WTC11 (cell line): ENCODE measurements at regions not wholly inside any gene's neighbourhood (a gene's known extent, or its start where the extent isn't known, plus 50 kb on each side); places are given as distances from the start of the nearest gene placed in this dataset.

Source experiments
- ATAC-seq: fragments of 200-7000 bp; cut with Tn5 transposase; 2 replicates; pipeline ENCODE4 v1.10.0; 2021; ENCODE audit warnings: mild to moderate bottlenecking, moderate library complexity
- CTCF ChIA-PET: fragments of 300-600 bp; sonication (Branson Sonifier 250); formaldehyde crosslinking; loops from one replicate; lab custom pipeline; 2021; ENCODE audit warnings: antibody characterized with exemption; lab: Charles Lee
- POLR2A ChIA-PET: fragments of 350-600 bp; sonication (Branson Sonifier 250); formaldehyde crosslinking; loops from one replicate; lab custom pipeline; 2021; ENCODE audit warnings: antibody characterized with exemption; lab: Charles Lee
- DNase-seq: peaks from one replicate; pipeline ENCODE4 v3.0.0; 2021; ENCODE audit warnings: low spot score
- H3K27ac Mint-ChIP-seq: 2 replicates; pipeline ENCODE4 v1.8.0; 2021; ENCODE audit warnings: mixed read lengths
- H3K27me3 Mint-ChIP-seq: 2 replicates; pipeline ENCODE4 v1.8.0; 2021; ENCODE audit warnings: low read depth, mild to moderate bottlenecking, moderate library complexity, mixed read lengths
- H3K36me3 Mint-ChIP-seq: 2 replicates; pipeline ENCODE4 v1.8.0; 2021; ENCODE audit warnings: mixed read lengths
- H3K4me1 Mint-ChIP-seq: 2 replicates; pipeline ENCODE4 v1.8.0; 2022; ENCODE audit warnings: mixed read lengths
- H3K4me3 Mint-ChIP-seq: 2 replicates; pipeline ENCODE4 v1.8.0; 2021; ENCODE audit warnings: mild to moderate bottlenecking, moderate library complexity, mixed read lengths
- H3K9me3 Mint-ChIP-seq: 2 replicates; pipeline ENCODE4 v1.8.0; 2021; ENCODE audit warnings: mixed read lengths
- ATF1 ChIP-seq: sonication (generic); formaldehyde crosslinking; IDR thresholded peaks from 2 replicates; pipeline ENCODE4 v1.8.1; 2023; ENCODE audit warnings: mild to moderate bottlenecking, moderate library complexity, missing genetic modification reagents
- EMX1 ChIP-seq: fragments of 250-450 bp; sonication (Bioruptor Pico); IDR thresholded peaks from 2 replicates; pipeline ENCODE4 v1.8.0; 2021; ENCODE audit warnings: mild to moderate bottlenecking
- ESRRA ChIP-seq: sonication (generic); formaldehyde crosslinking; IDR thresholded peaks from 2 replicates; pipeline ENCODE4 v1.8.1; 2022; ENCODE audit warnings: mild to moderate bottlenecking, missing genetic modification reagents, borderline replicate concordance
- FOXK1 ChIP-seq: sonication (generic); formaldehyde crosslinking; IDR thresholded peaks from 2 replicates; pipeline ENCODE4 v1.8.0; 2022; ENCODE audit warnings: mild to moderate bottlenecking, moderate library complexity, missing genetic modification reagents
- GABPB1 ChIP-seq: sonication (generic); formaldehyde crosslinking; IDR thresholded peaks from 2 replicates; pipeline ENCODE4 v1.8.1; 2023; ENCODE audit warnings: mild to moderate bottlenecking, missing genetic modification reagents
- JAZF1 ChIP-seq: fragments of 250-450 bp; sonication (Bioruptor Pico); IDR thresholded peaks from 2 replicates; pipeline ENCODE4 v1.9.0; 2021; ENCODE audit warnings: moderate library complexity, mild to moderate bottlenecking, inconsistent platforms
- MAX ChIP-seq: sonication (generic); formaldehyde crosslinking; IDR thresholded peaks from 2 replicates; pipeline ENCODE4 v1.8.0; 2022; ENCODE audit warnings: mild to moderate bottlenecking, missing genetic modification reagents
- NFYB ChIP-seq: sonication (generic); formaldehyde crosslinking; conservative IDR thresholded peaks from 2 replicates; pipeline ENCODE4 v1.8.0; 2022; ENCODE audit warnings: low read depth, missing genetic modification reagents
- NR1H2 ChIP-seq: sonication (generic); formaldehyde crosslinking; IDR thresholded peaks from 2 replicates; pipeline ENCODE4 v1.9.0; 2021; ENCODE audit warnings: mild to moderate bottlenecking, moderate library complexity, missing genetic modification reagents
- NR2C2 ChIP-seq: sonication (generic); formaldehyde crosslinking; IDR thresholded peaks from 2 replicates; pipeline ENCODE4 v1.8.0; 2022; ENCODE audit warnings: mild to moderate bottlenecking, missing genetic modification reagents
- OVOL2 ChIP-seq: fragments of 250-450 bp; sonication (Bioruptor Pico); IDR thresholded peaks from 2 replicates; pipeline ENCODE4 v1.9.0; 2021; ENCODE audit warnings: mild to moderate bottlenecking, borderline replicate concordance
- SMAD4 ChIP-seq: sonication (generic); formaldehyde crosslinking; IDR thresholded peaks from 2 replicates; pipeline ENCODE4 v1.8.0; 2022; ENCODE audit warnings: mild to moderate bottlenecking, missing genetic modification reagents
- STAT6 ChIP-seq: sonication (generic); formaldehyde crosslinking; conservative IDR thresholded peaks from 2 replicates; pipeline ENCODE4 v1.8.1; 2023; ENCODE audit warnings: mild to moderate bottlenecking, low read depth, missing genetic modification reagents, moderate library complexity
- TEAD4 ChIP-seq: sonication (generic); formaldehyde crosslinking; IDR thresholded peaks from 2 replicates; pipeline ENCODE4 v1.8.0; 2022; ENCODE audit warnings: mild to moderate bottlenecking, missing genetic modification reagents
- USF1 ChIP-seq: sonication (generic); formaldehyde crosslinking; IDR thresholded peaks from 2 replicates; pipeline ENCODE4 v1.8.0; 2022; ENCODE audit warnings: mild to moderate bottlenecking, missing genetic modification reagents
- USF2 ChIP-seq: sonication (generic); formaldehyde crosslinking; IDR thresholded peaks from 2 replicates; pipeline ENCODE4 v1.8.1; 2023; ENCODE audit warnings: mild to moderate bottlenecking, missing genetic modification reagents, moderate library complexity
- ZMAT4 ChIP-seq: fragments of 250-450 bp; sonication (Bioruptor Pico); IDR thresholded peaks from 2 replicates; pipeline ENCODE4 v1.9.0; 2021; ENCODE audit warnings: mild to moderate bottlenecking
- ZNF219 ChIP-seq: sonication (generic); formaldehyde crosslinking; IDR thresholded peaks from 2 replicates; pipeline ENCODE4 v1.8.0; 2023; ENCODE audit warnings: missing genetic modification reagents, mild to moderate bottlenecking, borderline replicate concordance
- ZNF416 ChIP-seq: fragments of 250-450 bp; sonication (Bioruptor Pico); IDR thresholded peaks from 2 replicates; pipeline ENCODE4 v1.9.0; 2021; ENCODE audit warnings: mild to moderate bottlenecking, inconsistent platforms
- TF ChIP-seq, protein P1 (sequence below): sonication (generic); formaldehyde crosslinking; IDR thresholded peaks from 2 replicates; pipeline ENCODE4 v1.8.1; 2023; ENCODE audit warnings: mild to moderate bottlenecking, moderate library complexity, missing genetic modification reagents
- TF ChIP-seq, protein P2 (sequence below): fragments of 250-450 bp; sonication (Bioruptor Pico); conservative IDR thresholded peaks from 2 replicates; pipeline ENCODE4 v1.9.0; 2021; ENCODE audit warnings: mild to moderate bottlenecking
- TF ChIP-seq, protein P3 (sequence below): sonication (generic); formaldehyde crosslinking; IDR thresholded peaks from 2 replicates; pipeline ENCODE4 v1.8.1; 2022; ENCODE audit warnings: missing genetic modification reagents, borderline replicate concordance

GRCh38 chr12:58980768-58981167 is 60.5 kb upstream of the LRIG3 start:
- ChIA-PET POLR2A (no interaction called here), CTCF (no interaction called here)
- Mint-ChIP-seq H3K9me3 (no peaks in the 10 kb centered on the region), H3K27me3 (no peaks in the 10 kb centered on the region), H3K36me3 (no peaks in the 10 kb centered on the region), H3K4me3 (no peak overlapping the region), H3K4me1 (no peaks in the 10 kb centered on the region), H3K27ac (no peak overlapping the region)
- TF ChIP-seq EMX1 (CRISPR knock-in tag) = no peak
- no peak for TF ChIP-seq ATF1 (CRISPR knock-in tag)
- TF ChIP-seq, protein P1, sequence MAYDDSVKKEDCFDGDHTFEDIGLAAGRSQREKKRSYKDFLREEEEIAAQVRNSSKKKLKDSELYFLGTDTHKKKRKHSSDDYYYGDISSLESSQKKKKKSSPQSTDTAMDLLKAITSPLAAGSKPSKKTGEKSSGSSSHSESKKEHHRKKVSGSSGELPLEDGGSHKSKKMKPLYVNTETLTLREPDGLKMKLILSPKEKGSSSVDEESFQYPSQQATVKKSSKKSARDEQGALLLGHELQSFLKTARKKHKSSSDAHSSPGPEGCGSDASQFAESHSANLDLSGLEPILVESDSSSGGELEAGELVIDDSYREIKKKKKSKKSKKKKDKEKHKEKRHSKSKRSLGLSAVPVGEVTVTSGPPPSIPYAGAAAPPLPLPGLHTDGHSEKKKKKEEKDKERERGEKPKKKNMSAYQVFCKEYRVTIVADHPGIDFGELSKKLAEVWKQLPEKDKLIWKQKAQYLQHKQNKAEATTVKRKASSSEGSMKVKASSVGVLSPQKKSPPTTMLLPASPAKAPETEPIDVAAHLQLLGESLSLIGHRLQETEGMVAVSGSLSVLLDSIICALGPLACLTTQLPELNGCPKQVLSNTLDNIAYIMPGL (CRISPR knock-in tag) = no peak
- TF ChIP-seq, protein P2, sequence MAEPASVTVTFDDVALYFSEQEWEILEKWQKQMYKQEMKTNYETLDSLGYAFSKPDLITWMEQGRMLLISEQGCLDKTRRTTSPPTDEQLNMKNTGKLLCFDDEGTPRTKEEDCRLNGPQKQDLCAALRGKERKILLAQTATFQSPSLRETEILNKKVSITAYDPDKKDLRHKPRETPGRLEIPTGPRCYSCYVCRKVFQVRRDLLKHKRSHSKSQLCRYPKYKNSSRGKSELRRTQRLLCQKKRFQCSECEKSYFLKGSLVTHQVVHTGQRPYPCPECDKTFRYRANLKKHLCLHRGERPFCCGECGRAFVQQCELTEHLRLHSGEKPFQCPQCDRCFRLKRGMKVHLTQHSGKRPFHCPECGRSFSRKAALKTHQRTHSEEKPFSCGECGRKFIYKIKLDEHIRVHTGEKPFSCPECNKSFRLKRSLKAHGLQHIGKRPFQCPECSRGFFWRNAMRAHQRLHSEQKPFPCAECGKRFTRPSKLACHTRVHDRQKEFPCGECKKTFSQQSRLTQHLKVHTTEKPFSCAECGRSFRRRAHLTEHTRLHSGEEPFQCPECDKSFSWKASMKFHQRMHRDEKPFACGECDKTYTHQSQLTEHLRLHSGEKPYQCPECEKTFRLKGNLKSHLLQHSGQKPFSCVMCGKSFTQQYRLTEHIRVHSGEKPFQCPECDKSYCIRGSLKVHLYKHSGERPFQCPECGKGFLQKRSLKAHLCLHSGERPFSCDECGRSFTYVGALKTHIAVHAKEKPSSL (CRISPR knock-in tag) = no peak
- TF ChIP-seq NR1H2 = no peak
- no peak for TF ChIP-seq ESRRA (CRISPR knock-in tag)
- TF ChIP-seq NFYB (CRISPR knock-in tag) = no peak
- TF ChIP-seq FOXK1 (CRISPR knock-in tag) = no peak
- no peak for TF ChIP-seq NR2C2
- no peak for TF ChIP-seq SMAD4 (CRISPR knock-in tag)
- no peak for TF ChIP-seq MAX (CRISPR knock-in tag)
- TF ChIP-seq ZNF416 (CRISPR knock-in tag) = no peak
- TF ChIP-seq USF1 (CRISPR knock-in tag) = no peak
- TF ChIP-seq ZNF219 (CRISPR knock-in tag) = no peak
- no peak for TF ChIP-seq OVOL2
- TF ChIP-seq TEAD4 (CRISPR knock-in tag) = no peak
- DNase-seq = no peak
- ATAC-seq = no peak

GRCh38 chr12:58978717-58979116 is 58.4 kb upstream of the LRIG3 start:
- no peaks in the 10 kb centered on the region for H3K9me3 Mint-ChIP-seq
- H3K4me3 Mint-ChIP-seq = no peak overlapping the region
- DNase-seq (no peak), ATAC-seq (no peak)
- no peaks in the 10 kb centered on the region for H3K4me1 Mint-ChIP-seq
- TF ChIP-seq ZNF416 (CRISPR knock-in tag) (no peak), STAT6 (CRISPR knock-in tag) (no peak), FOXK1 (CRISPR knock-in tag) (no peak), NR1H2 (no peak), GABPB1 (no peak), JAZF1 (CRISPR knock-in tag) (no peak), OVOL2 (no peak), USF2 (CRISPR knock-in tag) (no peak), NR2C2 (no peak), ZMAT4 (CRISPR knock-in tag) (no peak)
- TF ChIP-seq, protein P3, sequence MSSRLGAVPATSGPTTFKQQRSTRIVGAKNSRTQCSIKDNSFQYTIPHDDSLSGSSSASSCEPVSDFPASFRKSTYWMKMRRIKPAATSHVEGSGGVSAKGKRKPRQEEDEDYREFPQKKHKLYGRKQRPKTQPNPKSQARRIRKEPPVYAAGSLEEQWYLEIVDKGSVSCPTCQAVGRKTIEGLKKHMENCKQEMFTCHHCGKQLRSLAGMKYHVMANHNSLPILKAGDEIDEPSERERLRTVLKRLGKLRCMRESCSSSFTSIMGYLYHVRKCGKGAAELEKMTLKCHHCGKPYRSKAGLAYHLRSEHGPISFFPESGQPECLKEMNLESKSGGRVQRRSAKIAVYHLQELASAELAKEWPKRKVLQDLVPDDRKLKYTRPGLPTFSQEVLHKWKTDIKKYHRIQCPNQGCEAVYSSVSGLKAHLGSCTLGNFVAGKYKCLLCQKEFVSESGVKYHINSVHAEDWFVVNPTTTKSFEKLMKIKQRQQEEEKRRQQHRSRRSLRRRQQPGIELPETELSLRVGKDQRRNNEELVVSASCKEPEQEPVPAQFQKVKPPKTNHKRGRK (CRISPR knock-in tag) = no peak
- TF ChIP-seq, all 79 proteins: peak for 0
- Mint-ChIP-seq H3K27me3 (no peaks in the 10 kb centered on the region), H3K36me3 (no peaks in the 10 kb centered on the region), H3K27ac (no peak overlapping the region)
- POLR2A ChIA-PET = no interaction called here
- CTCF ChIA-PET = no interaction called here
